Astrocyte (in vitro differentiated cells and primary cell): ENCODE measurements at regions not wholly inside any gene's neighbourhood (a gene's known extent, or its start where the extent isn't known, plus 50 kb on each side); places are given as distances from the start of the nearest gene placed in this dataset.
A peak's percentile ranks its signal among the peaks of the same experiment; 100 is the strongest.
"Not testable (repeated sequence)": the region's sequence is repeated elsewhere in the genome, so short reads cannot be mapped to it uniquely, and the experiment has no call there.

Source experiments
- DNase-seq: peaks from one replicate; pipeline ENCODE4 v3.0.0-alpha.2; 2010; ENCODE audit warnings: low read depth
- FAIRE-seq: peaks from 2 replicates; lab custom pipeline; 2011; peaks lifted over from hg19 to GRCh38; lab: Jason Lieb, UNC
- H2AFZ ChIP-seq: 2 replicates; pipeline ENCODE4 v1.6.0; 2012; ENCODE audit warnings: low read depth, low read length, inconsistent platforms
- H3K27ac ChIP-seq: 2 replicates; pipeline ENCODE4 v1.5.1; 2011; ENCODE audit warnings: low read depth, low read length, inconsistent platforms
- H3K27me3 ChIP-seq: 2 replicates; pipeline ENCODE4 v1.6.0; 2011; ENCODE audit warnings: low read length, inconsistent platforms; ENCODE audit not compliant: insufficient read depth
- H3K36me3 ChIP-seq: 2 replicates; pipeline ENCODE4 v1.5.1; 2011; ENCODE audit warnings: low read length, inconsistent platforms; ENCODE audit not compliant: insufficient read depth
- H3K4me1 ChIP-seq: 2 replicates; pipeline ENCODE4 v1.5.1; 2011; ENCODE audit warnings: low read length, inconsistent platforms; ENCODE audit not compliant: insufficient read depth
- H3K4me2 ChIP-seq: 2 replicates; pipeline ENCODE4 v1.6.0; 2012; ENCODE audit warnings: low read length, inconsistent platforms
- H3K4me3 ChIP-seq: 2 replicates; pipeline ENCODE4 v1.5.1; 2011; ENCODE audit warnings: low read depth, mild to moderate bottlenecking, low read length, inconsistent platforms; ENCODE audit not compliant: insufficient read depth
- H3K79me2 ChIP-seq: 2 replicates; pipeline ENCODE4 v1.6.0; 2012; ENCODE audit warnings: mild to moderate bottlenecking, low read length, inconsistent platforms; ENCODE audit not compliant: insufficient read depth
- H3K9ac ChIP-seq: 2 replicates; pipeline ENCODE4 v1.6.0; 2012; ENCODE audit warnings: mild to moderate bottlenecking, low read length, inconsistent platforms
- H3K9me3 ChIP-seq: 2 replicates; pipeline ENCODE4 v1.5.1; 2012; ENCODE audit warnings: low read depth, mild to moderate bottlenecking, low read length, inconsistent platforms; ENCODE audit not compliant: insufficient read depth
- H4K20me1 ChIP-seq: 2 replicates; pipeline ENCODE4 v1.6.0; 2012; ENCODE audit warnings: low read length, inconsistent platforms; ENCODE audit not compliant: insufficient read depth
- H3K27ac Mint-ChIP-seq: one replicate; pipeline ENCODE4 v1.8.0; 2021; ENCODE audit warnings: mild to moderate bottlenecking, mixed read lengths; ENCODE audit not compliant: unreplicated experiment
- H3K27me3 Mint-ChIP-seq: one replicate; pipeline ENCODE4 v1.8.0; 2021; ENCODE audit warnings: low read depth, mixed read lengths; ENCODE audit not compliant: unreplicated experiment
- H3K36me3 Mint-ChIP-seq: one replicate; pipeline ENCODE4 v1.8.0; 2021; ENCODE audit warnings: low read depth, mixed read lengths; ENCODE audit not compliant: unreplicated experiment
- H3K4me1 Mint-ChIP-seq: one replicate; pipeline ENCODE4 v1.8.0; 2021; ENCODE audit warnings: low read depth, mixed read lengths; ENCODE audit not compliant: unreplicated experiment
- H3K4me3 Mint-ChIP-seq: one replicate; pipeline ENCODE4 v1.8.0; 2021; ENCODE audit warnings: mild to moderate bottlenecking, moderate library complexity, mixed read lengths; ENCODE audit not compliant: unreplicated experiment
- H3K9me3 Mint-ChIP-seq: one replicate; pipeline ENCODE4 v1.8.0; 2021; ENCODE audit warnings: mild to moderate bottlenecking, mixed read lengths; ENCODE audit not compliant: unreplicated experiment
- CTCF ChIP-seq: IDR thresholded peaks from 2 replicates; pipeline ENCODE4 v1.5.1; 2011; ENCODE audit warnings: low read depth, mild to moderate bottlenecking, inconsistent platforms, low read length, moderate library complexity; ENCODE audit not compliant: insufficient read depth
- EZH2 ChIP-seq: IDR thresholded peaks from 2 replicates; pipeline ENCODE4 v1.6.1; 2012; ENCODE audit warnings: mild to moderate bottlenecking, low read length, inconsistent platforms; ENCODE audit not compliant: insufficient read depth

DNA sequence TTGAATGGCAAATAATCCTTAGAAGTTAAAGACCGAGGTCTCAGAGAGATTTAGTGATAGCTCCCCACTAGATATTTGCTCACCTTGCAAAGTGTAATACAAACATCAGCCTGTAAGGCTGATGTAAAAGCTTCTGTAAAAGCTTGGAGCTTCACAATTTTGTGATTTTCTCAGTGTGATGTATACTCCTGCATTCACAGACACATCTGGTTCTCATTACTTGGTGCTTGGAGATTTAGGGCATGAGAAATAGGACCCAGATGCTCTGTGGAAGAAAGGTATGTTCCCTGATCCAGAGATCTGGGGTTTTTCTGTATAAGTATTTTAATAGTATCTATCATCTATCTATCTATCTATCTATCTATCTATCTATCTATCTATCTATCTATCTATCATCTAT, 1664.3 kb downstream of the C4orf33 start:
- Mint-ChIP-seq H3K4me1 (no peaks in the 10 kb centered on the region), H3K27me3 (no peaks in the 10 kb centered on the region), H3K9me3 (no peaks in the 10 kb centered on the region), H3K4me3 (no peak overlapping the region), H3K27ac (no peak overlapping the region), H3K36me3 (no peaks in the 10 kb centered on the region)
- H3K4me2 ChIP-seq, result no peak overlapping the region
- no peaks in the 10 kb centered on the region for H4K20me1 ChIP-seq
- no peak overlapping the region for H3K27ac ChIP-seq
- H3K4me1 ChIP-seq, result no peaks in the 10 kb centered on the region
- H3K36me3 ChIP-seq, result no peaks in the 10 kb centered on the region
- no peaks in the 10 kb centered on the region for H3K9me3 ChIP-seq
- DNase-seq (no peak), FAIRE-seq (no peak)
- no peak overlapping the region for H3K9ac ChIP-seq
- no peak overlapping the region for H3K4me3 ChIP-seq
- H3K79me2 ChIP-seq, result no peaks in the 10 kb centered on the region
- no peak for TF ChIP-seq EZH2
- no peak for TF ChIP-seq CTCF
- H3K27me3 ChIP-seq, result no peaks in the 10 kb centered on the region
- no peak overlapping the region for H2AFZ ChIP-seq

- not testable (repeated sequence) for H3K27me3 Mint-ChIP-seq, H3K4me1 Mint-ChIP-seq, H3K4me2 ChIP-seq, H3K79me2 ChIP-seq, H3K9me3 ChIP-seq, H3K9ac ChIP-seq, DNase-seq, H3K4me3 ChIP-seq, H3K27me3 ChIP-seq, H3K27ac ChIP-seq, H4K20me1 ChIP-seq, FAIRE-seq, H3K4me1 ChIP-seq, H3K36me3 Mint-ChIP-seq, H3K36me3 ChIP-seq, H3K9me3 Mint-ChIP-seq, H3K27ac Mint-ChIP-seq, H3K4me3 Mint-ChIP-seq, H2AFZ ChIP-seq
Observed at GRCh38 chr4:130767384-130767783, 1671.4 kb downstream of the C4orf33 start.

- DNase-seq, H3K4me1 ChIP-seq, H3K36me3 ChIP-seq, H3K9me3 ChIP-seq, H3K4me3 Mint-ChIP-seq, H3K9ac ChIP-seq, FAIRE-seq, H3K9me3 Mint-ChIP-seq, H3K4me2 ChIP-seq, H3K4me3 ChIP-seq, H3K36me3 Mint-ChIP-seq, H3K27ac Mint-ChIP-seq, H4K20me1 ChIP-seq, H3K27me3 Mint-ChIP-seq, H3K27ac ChIP-seq, H3K4me1 Mint-ChIP-seq, H3K79me2 ChIP-seq, H3K27me3 ChIP-seq, H2AFZ ChIP-seq: not testable (repeated sequence)
Observed at GRCh38 chr4:130772966-130773365, 1677.0 kb downstream of the C4orf33 start.

GRCh38 chr4:130808492-130808891, 1712.5 kb downstream of the C4orf33 start:
- no peaks in the 10 kb centered on the region for H3K27me3 Mint-ChIP-seq
- Histone ChIP-seq H3K4me3 (no peak overlapping the region), H3K4me2 (no peak overlapping the region), H3K79me2 (no peaks in the 10 kb centered on the region), H3K27me3 (no peaks in the 10 kb centered on the region), H3K36me3 (no peaks in the 10 kb centered on the region), H3K9me3 (peaks cover 3% of the 10 kb centered on the region), H2AFZ (no peak overlapping the region), H4K20me1 (no peaks in the 10 kb centered on the region), H3K9ac (no peak overlapping the region), H3K27ac (no peak overlapping the region), H3K4me1 (no peaks in the 10 kb centered on the region)
- H3K4me3 Mint-ChIP-seq, result no peak overlapping the region
- H3K27ac Mint-ChIP-seq, result no peak overlapping the region
- H3K4me1 Mint-ChIP-seq, result no peaks in the 10 kb centered on the region
- no peak for FAIRE-seq
- peaks cover 2% of the 10 kb centered on the region for H3K9me3 Mint-ChIP-seq
- H3K36me3 Mint-ChIP-seq, result no peaks in the 10 kb centered on the region
- DNase-seq, result no peak
- peak; percentile 68 for TF ChIP-seq CTCF
- TF ChIP-seq EZH2, result no peak
